ENCODE measurements at regions not wholly inside any gene's neighbourhood (a gene's known extent, or its start where the extent isn't known, plus 50 kb on each side); places are given as distances from the start of the nearest gene placed in this dataset.

- TF ChIP-seq MAFK (IDR thresholded peaks at IDR 0.05; ENCODE audit: low read depth, low read length) (no peak), POLR2A (IDR thresholded peaks at IDR 0.05; ENCODE audit: low read depth, low read length) (no peak), CTCF (conservative IDR thresholded peaks at IDR 0.05; ENCODE audit: low read depth, low read length) (no peak), RAD21 (IDR thresholded peaks at IDR 0.05; ENCODE audit: low read length) (no peak)
Measured at GRCh38 chr6:169062272-169062671, 191.4 kb downstream of the THBS2 start.
